ENCODE measurements at regions not wholly inside any gene's neighbourhood (a gene's known extent, or its start where the extent isn't known, plus 50 kb on each side); places are given as distances from the start of the nearest gene placed in this dataset.

GRCh38 chr5:163978897-163979296 is 473.5 kb downstream of the MAT2B start:
- Histone ChIP-seq H3K4me3 (ENCODE audit: insufficient read depth, low read length, poor library complexity, severe bottlenecking) (no peak overlapping the region), H2AFZ (ENCODE audit: low read depth, low read length, severe bottlenecking) (no peak overlapping the region), H3K36me3 (ENCODE audit: low read length) (no peaks in the 10 kb centered on the region), H3K27ac (ENCODE audit: low read depth, low read length) (no peak overlapping the region), H3K27me3 (ENCODE audit: low read length) (no peaks in the 10 kb centered on the region), H3K4me2 (ENCODE audit: low read depth, low read length, poor library complexity, severe bottlenecking) (no peak overlapping the region), H3K9me3 (ENCODE audit: insufficient read depth, low read length) (no peaks in the 10 kb centered on the region), H3F3A (ENCODE audit: insufficient read depth) (no peaks in the 10 kb centered on the region), H3K9me2 (replicated peaks; ENCODE audit: insufficient read depth, low read length) (no peaks in the 10 kb centered on the region), H3K79me2 (ENCODE audit: insufficient read depth, low read length) (no peaks in the 10 kb centered on the region), H3K9ac (ENCODE audit: low read length) (no peak overlapping the region), H4K20me1 (ENCODE audit: low read depth, low read length) (no peaks in the 10 kb centered on the region)
- no peak for TF ChIP-seq CTCF (IDR thresholded peaks at IDR 0.05; ENCODE audit: insufficient read depth, low read length, poor library complexity, severe bottlenecking)
- no peak for TF ChIP-seq EZH2phosphoT487 (conservative IDR thresholded peaks at IDR 0.05; ENCODE audit: low read length)

GRCh38 chr5:163988566-163988965 is 483.1 kb downstream of the MAT2B start:
- no peaks in the 10 kb centered on the region for H3K9me2 ChIP-seq (replicated peaks; ENCODE audit: insufficient read depth, low read length)
- H3K9me3 ChIP-seq (ENCODE audit: insufficient read depth, low read length): no peaks in the 10 kb centered on the region
- H3K27ac ChIP-seq (ENCODE audit: low read depth, low read length): no peak overlapping the region
- TF ChIP-seq CTCF (IDR thresholded peaks at IDR 0.05; ENCODE audit: insufficient read depth, low read length, poor library complexity, severe bottlenecking) (no peak), EZH2phosphoT487 (conservative IDR thresholded peaks at IDR 0.05; ENCODE audit: low read length) (no peak)
- no peaks in the 10 kb centered on the region for H3K79me2 ChIP-seq (ENCODE audit: insufficient read depth, low read length)
- H4K20me1 ChIP-seq (ENCODE audit: low read depth, low read length): no peaks in the 10 kb centered on the region
- no peaks in the 10 kb centered on the region for H3K27me3 ChIP-seq (ENCODE audit: low read length)
- H3K36me3 ChIP-seq (ENCODE audit: low read length): no peaks in the 10 kb centered on the region
- H3K9ac ChIP-seq (ENCODE audit: low read length): no peak overlapping the region
- no peak overlapping the region for H2AFZ ChIP-seq (ENCODE audit: low read depth, low read length, severe bottlenecking)
- no peak overlapping the region for H3K4me3 ChIP-seq (ENCODE audit: insufficient read depth, low read length, poor library complexity, severe bottlenecking)
- no peaks in the 10 kb centered on the region for H3F3A ChIP-seq (ENCODE audit: insufficient read depth)
- H3K4me2 ChIP-seq (ENCODE audit: low read depth, low read length, poor library complexity, severe bottlenecking): no peak overlapping the region

- H3K4me2 ChIP-seq (ENCODE audit: low read depth, low read length, poor library complexity, severe bottlenecking): no peak overlapping the region
- no peak overlapping the region for H3K4me3 ChIP-seq (ENCODE audit: insufficient read depth, low read length, poor library complexity, severe bottlenecking)
- H3K27ac ChIP-seq (ENCODE audit: low read depth, low read length): no peak overlapping the region
- no peak overlapping the region for H3K9ac ChIP-seq (ENCODE audit: low read length)
- H3K27me3 ChIP-seq (ENCODE audit: low read length): no peaks in the 10 kb centered on the region
- H3K9me2 ChIP-seq (replicated peaks; ENCODE audit: insufficient read depth, low read length): no peaks in the 10 kb centered on the region
- H2AFZ ChIP-seq (ENCODE audit: low read depth, low read length, severe bottlenecking): no peak overlapping the region
- no peaks in the 10 kb centered on the region for H4K20me1 ChIP-seq (ENCODE audit: low read depth, low read length)
- no peaks in the 10 kb centered on the region for H3F3A ChIP-seq (ENCODE audit: insufficient read depth)
- H3K9me3 ChIP-seq (ENCODE audit: insufficient read depth, low read length): no peaks in the 10 kb centered on the region
- no peaks in the 10 kb centered on the region for H3K36me3 ChIP-seq (ENCODE audit: low read length)
- no peaks in the 10 kb centered on the region for H3K79me2 ChIP-seq (ENCODE audit: insufficient read depth, low read length)
- no peak for TF ChIP-seq CTCF (IDR thresholded peaks at IDR 0.05; ENCODE audit: insufficient read depth, low read length, poor library complexity, severe bottlenecking)
- no peak for TF ChIP-seq EZH2phosphoT487 (conservative IDR thresholded peaks at IDR 0.05; ENCODE audit: low read length)
These were observed 487.7 kb downstream of the MAT2B start for GRCh38 chr5:163993126-163993525.

Measured in SU-DHL-6 (cell line).